Kidney epithelial cell (primary cell): ENCODE measurements at regions not wholly inside any gene's neighbourhood (a gene's known extent, or its start where the extent isn't known, plus 50 kb on each side); places are given as distances from the start of the nearest gene placed in this dataset.
"Not testable (repeated sequence)": the region's sequence is repeated elsewhere in the genome, so short reads cannot be mapped to it uniquely, and the experiment has no call there.

Experiments
- DNase-seq: peaks from one replicate; pipeline ENCODE4 v3.0.0-alpha.2; 2010; ENCODE audit warnings: low read depth
- H3K27me3 ChIP-seq: 2 replicates; pipeline ENCODE4 v1.6.0; 2011; ENCODE audit warnings: low read length; ENCODE audit not compliant: control insufficient read depth, insufficient read depth
- H3K36me3 ChIP-seq: 2 replicates; pipeline ENCODE4 v1.5.1; 2011; ENCODE audit warnings: low read length; ENCODE audit not compliant: control insufficient read depth, insufficient read depth
- H3K4me3 ChIP-seq: 2 replicates; pipeline ENCODE4 v1.5.1; 2011; ENCODE audit warnings: low read depth, mild to moderate bottlenecking, control low read depth, low read length
- TF ChIP-seq, protein P1 (sequence below): IDR thresholded peaks from 2 replicates; pipeline ENCODE4 v1.5.1; 2011; ENCODE audit warnings: mild to moderate bottlenecking, moderate library complexity, low read length, control low read depth, inconsistent platforms; ENCODE audit not compliant: insufficient read depth, poor library complexity, severe bottlenecking

DNA sequence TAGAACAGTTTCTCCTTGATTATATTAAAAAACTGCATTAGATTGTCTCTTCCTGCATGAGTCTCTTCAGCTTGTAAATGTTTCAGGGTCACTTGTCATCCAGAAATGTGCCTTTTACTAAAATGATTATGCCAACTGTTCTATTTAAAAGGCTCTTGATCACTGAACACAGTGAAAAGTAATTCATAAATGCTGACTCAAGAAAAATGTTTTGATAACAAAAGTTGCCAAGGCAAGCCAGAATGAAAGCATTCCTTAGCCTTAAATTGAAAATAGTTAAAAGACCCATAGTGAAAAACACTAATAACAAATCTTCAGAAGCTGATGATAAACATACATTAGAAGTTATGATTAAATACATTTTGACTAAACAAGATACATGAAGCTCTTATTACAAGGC lies 356.0 kb upstream of the KIF2B start:
- no peak for DNase-seq
- TF ChIP-seq, protein P1, sequence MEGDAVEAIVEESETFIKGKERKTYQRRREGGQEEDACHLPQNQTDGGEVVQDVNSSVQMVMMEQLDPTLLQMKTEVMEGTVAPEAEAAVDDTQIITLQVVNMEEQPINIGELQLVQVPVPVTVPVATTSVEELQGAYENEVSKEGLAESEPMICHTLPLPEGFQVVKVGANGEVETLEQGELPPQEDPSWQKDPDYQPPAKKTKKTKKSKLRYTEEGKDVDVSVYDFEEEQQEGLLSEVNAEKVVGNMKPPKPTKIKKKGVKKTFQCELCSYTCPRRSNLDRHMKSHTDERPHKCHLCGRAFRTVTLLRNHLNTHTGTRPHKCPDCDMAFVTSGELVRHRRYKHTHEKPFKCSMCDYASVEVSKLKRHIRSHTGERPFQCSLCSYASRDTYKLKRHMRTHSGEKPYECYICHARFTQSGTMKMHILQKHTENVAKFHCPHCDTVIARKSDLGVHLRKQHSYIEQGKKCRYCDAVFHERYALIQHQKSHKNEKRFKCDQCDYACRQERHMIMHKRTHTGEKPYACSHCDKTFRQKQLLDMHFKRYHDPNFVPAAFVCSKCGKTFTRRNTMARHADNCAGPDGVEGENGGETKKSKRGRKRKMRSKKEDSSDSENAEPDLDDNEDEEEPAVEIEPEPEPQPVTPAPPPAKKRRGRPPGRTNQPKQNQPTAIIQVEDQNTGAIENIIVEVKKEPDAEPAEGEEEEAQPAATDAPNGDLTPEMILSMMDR: no peak

GRCh38 chr17:53464396-53464795 lies 358.3 kb upstream of the KIF2B start:
- H3K4me3 ChIP-seq, DNase-seq, H3K27me3 ChIP-seq, H3K36me3 ChIP-seq: not testable (repeated sequence)

More for the DNA sequence above, 356.0 kb upstream of the KIF2B start:
- no peaks in the 10 kb centered on the region for H3K36me3 ChIP-seq
- no peak overlapping the region for H3K4me3 ChIP-seq
- H3K27me3 ChIP-seq: no peaks in the 10 kb centered on the region

DNA sequence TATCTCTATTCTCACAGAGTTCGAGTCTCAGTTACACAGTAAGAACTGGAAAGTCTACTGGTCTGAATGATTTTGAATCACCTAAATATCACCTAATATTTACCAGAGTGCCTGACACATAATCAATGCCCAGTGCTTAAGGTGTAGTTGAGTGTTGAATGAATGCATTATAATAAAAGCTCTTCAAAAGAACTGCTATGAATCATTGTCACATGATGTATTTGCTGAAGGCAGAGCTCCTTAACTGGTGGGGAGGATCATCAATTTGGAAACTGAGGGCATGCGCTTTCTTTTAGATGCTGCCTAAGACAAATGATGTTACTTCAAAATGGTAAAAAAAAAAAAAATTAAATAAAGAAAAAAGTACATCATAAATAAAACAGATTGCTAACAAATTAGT lies 359.4 kb upstream of the KIF2B start:
- Histone ChIP-seq H3K36me3 (no peaks in the 10 kb centered on the region), H3K4me3 (no peak overlapping the region), H3K27me3 (no peaks in the 10 kb centered on the region)
- DNase-seq: no peak
- TF ChIP-seq, protein P1: no peak

GRCh38 chr17:53462393-53462811 lies 360.3 kb upstream of the KIF2B start:
- no peaks in the 10 kb centered on the region for H3K27me3 ChIP-seq
- no peak overlapping the region for H3K4me3 ChIP-seq
- peak; percentile 76 for DNase-seq
- TF ChIP-seq, protein P1: no peak
- no peaks in the 10 kb centered on the region for H3K36me3 ChIP-seq

DNA sequence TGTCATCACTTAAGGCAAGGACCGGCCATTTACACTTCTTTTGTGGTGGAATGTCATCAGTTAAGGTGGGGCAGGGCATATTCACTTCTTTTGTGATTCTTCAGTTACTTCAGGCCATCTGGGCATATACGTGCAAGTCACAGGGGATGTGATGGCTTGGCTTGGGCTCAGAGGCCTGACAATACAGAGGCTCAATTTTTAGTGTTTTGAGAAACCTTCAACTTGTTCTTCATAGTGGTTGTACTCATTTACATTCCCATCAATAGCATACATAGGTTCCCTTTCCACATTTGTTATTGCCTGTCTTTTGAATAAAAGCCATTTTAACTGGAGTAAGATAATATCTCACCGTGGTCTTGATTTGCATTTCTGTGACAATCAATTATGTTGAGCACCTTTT lies 366.8 kb upstream of the KIF2B start:
- not testable (repeated sequence) for DNase-seq, H3K4me3 ChIP-seq, H3K36me3 ChIP-seq, H3K27me3 ChIP-seq

- TF ChIP-seq, protein P1: no peak
- H3K27me3 ChIP-seq: no peaks in the 10 kb centered on the region
Measured at GRCh38 chr17:53454337-53454736, 368.4 kb upstream of the KIF2B start.

GRCh38 chr17:53449324-53449723 lies 373.4 kb upstream of the KIF2B start:
- Histone ChIP-seq H3K27me3 (no peaks in the 10 kb centered on the region), H3K36me3 (no peaks in the 10 kb centered on the region), H3K4me3 (no peak overlapping the region)
- no peak for DNase-seq
- TF ChIP-seq, protein P1: no peak

More at GRCh38 chr17:53454337-53454736, 368.4 kb upstream of the KIF2B start:
- Histone ChIP-seq H3K36me3 (no peaks in the 10 kb centered on the region), H3K4me3 (no peak overlapping the region)
- DNase-seq: no peak
